Loucy (cell line): ENCODE measurements at regions not wholly inside any gene's neighbourhood (a gene's known extent, or its start where the extent isn't known, plus 50 kb on each side); places are given as distances from the start of the nearest gene placed in this dataset.

Experiments used
- H2AFZ ChIP-seq: fragments of 200-600 bp; sonication (generic); 2 replicates; pipeline ENCODE4 v1.6.0; 2016; ENCODE audit warnings: antibody characterized with exemption, mild to moderate bottlenecking, low read length, moderate library complexity
- H3F3A ChIP-seq: fragments of 200-600 bp; 2 replicates; pipeline ENCODE4 v1.6.0; 2016; ENCODE audit warnings: antibody characterized with exemption, low read depth, mild to moderate bottlenecking
- H3K27me3 ChIP-seq: fragments of 200-600 bp; sonication (generic); 2 replicates; pipeline ENCODE4 v1.6.1; 2014; ENCODE audit warnings: low read length, mild to moderate bottlenecking; ENCODE audit not compliant: insufficient read depth, poor library complexity, severe bottlenecking
- H3K36me3 ChIP-seq: fragments of 200-600 bp; sonication (generic); 2 replicates; pipeline ENCODE4 v1.6.1; 2016; ENCODE audit warnings: low read length; ENCODE audit not compliant: insufficient read depth
- H3K4me1 ChIP-seq: fragments of 200-600 bp; sonication (generic); 2 replicates; pipeline ENCODE4 v1.5.1; 2014; ENCODE audit warnings: low read length, mild to moderate bottlenecking; ENCODE audit not compliant: insufficient read depth, poor library complexity, severe bottlenecking
- H3K4me2 ChIP-seq: fragments of 200-600 bp; sonication (generic); 2 replicates; pipeline ENCODE4 v1.6.0; 2014; ENCODE audit warnings: antibody characterized with exemption, low read length, low read depth, mild to moderate bottlenecking; ENCODE audit not compliant: poor library complexity, severe bottlenecking
- H3K4me3 ChIP-seq: fragments of 200-600 bp; sonication (generic); 2 replicates; pipeline ENCODE4 v1.5.1; 2014; ENCODE audit warnings: low read length, mild to moderate bottlenecking, mixed read lengths; ENCODE audit not compliant: poor library complexity, severe bottlenecking
- H3K79me2 ChIP-seq: fragments of 200-600 bp; sonication (generic); 2 replicates; pipeline ENCODE4 v1.6.1; 2014; ENCODE audit warnings: low read length; ENCODE audit not compliant: insufficient read depth
- H3K9ac ChIP-seq: fragments of 200-600 bp; sonication (generic); 2 replicates; pipeline ENCODE4 v1.6.0; 2014; ENCODE audit warnings: mild to moderate bottlenecking, low read depth, low read length, moderate library complexity; ENCODE audit not compliant: poor library complexity, severe bottlenecking
- H3K9me2 ChIP-seq: fragments of 200-600 bp; sonication (generic); replicated peaks from 2 replicates; pipeline ENCODE4 v1.6.1; 2016; ENCODE audit warnings: low read depth, low read length, mixed read lengths
- H3K9me3 ChIP-seq: fragments of 200-600 bp; sonication (generic); 2 replicates; pipeline ENCODE4 v1.6.1; 2014; ENCODE audit warnings: mild to moderate bottlenecking, antibody characterized with exemption, low read length, low read depth; ENCODE audit not compliant: insufficient read depth
- H4K20me1 ChIP-seq: fragments of 200-600 bp; sonication (generic); 2 replicates; pipeline ENCODE4 v1.6.0; 2014; ENCODE audit warnings: antibody characterized with exemption, low read length, mild to moderate bottlenecking; ENCODE audit not compliant: insufficient read depth, poor library complexity, severe bottlenecking
- CTCF ChIP-seq: fragments of 200-600 bp; sonication (generic); conservative IDR thresholded peaks from 2 replicates; pipeline ENCODE4 v1.5.1; 2014; ENCODE audit warnings: mild to moderate bottlenecking, antibody characterized with exemption, low read length
- EZH2phosphoT487 ChIP-seq: fragments of 200-600 bp; IDR thresholded peaks from 2 replicates; pipeline ENCODE4 v1.6.1; 2018; ENCODE audit warnings: antibody characterized with exemption, mild to moderate bottlenecking, moderate library complexity, borderline replicate concordance

DNA sequence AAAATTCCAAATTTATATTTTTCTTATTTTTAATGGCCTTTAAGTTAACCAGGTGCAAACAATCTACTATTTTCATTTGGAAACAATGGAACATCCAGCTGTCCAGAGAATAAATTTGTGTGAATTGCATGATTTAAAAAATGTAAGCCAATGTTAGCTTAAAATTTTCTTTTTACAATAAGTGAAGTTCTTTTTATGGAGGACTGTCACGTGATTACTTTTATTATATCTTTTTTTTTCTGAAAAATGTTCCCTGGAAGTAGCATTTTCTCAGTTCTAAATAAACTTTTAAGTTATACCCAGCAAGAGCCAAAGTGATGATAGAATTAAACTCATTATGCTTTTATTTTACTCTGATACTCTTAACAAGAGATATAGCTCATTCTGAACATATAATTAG is 267.7 kb upstream of the SLC35B3 start:
- Histone ChIP-seq H3F3A (no peaks in the 10 kb centered on the region), H3K27me3 (no peaks in the 10 kb centered on the region), H3K9me3 (no peaks in the 10 kb centered on the region), H3K36me3 (no peaks in the 10 kb centered on the region), H3K9ac (no peak overlapping the region), H3K4me1 (no peaks in the 10 kb centered on the region), H4K20me1 (no peaks in the 10 kb centered on the region), H2AFZ (no peak overlapping the region), H3K9me2 (no peaks in the 10 kb centered on the region), H3K4me2 (no peak overlapping the region), H3K79me2 (no peaks in the 10 kb centered on the region), H3K4me3 (no peak overlapping the region)
- TF ChIP-seq CTCF, result no peak
- TF ChIP-seq EZH2phosphoT487, result no peak

DNA sequence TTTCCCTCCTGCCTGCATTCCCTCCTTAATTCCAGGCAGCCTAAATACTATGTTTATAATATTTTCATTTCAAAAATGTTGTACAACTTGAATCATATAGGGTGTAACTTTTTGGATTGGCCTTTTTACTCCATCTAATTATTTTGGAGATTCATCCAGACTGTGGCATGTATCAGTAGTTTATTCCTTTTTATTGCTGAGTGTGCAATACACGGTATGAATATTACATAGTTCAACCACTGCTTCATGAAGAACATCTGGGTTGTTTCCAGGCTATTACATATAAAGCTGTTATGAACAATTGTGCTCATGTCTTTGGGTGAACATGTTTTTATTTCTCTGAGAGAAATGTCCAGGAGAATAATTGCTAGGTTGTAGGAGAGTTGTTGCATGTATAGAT is 253.5 kb upstream of the SLC35B3 start:
- Histone ChIP-seq H3K4me3 (no peak overlapping the region), H3K36me3 (no peaks in the 10 kb centered on the region), H4K20me1 (no peaks in the 10 kb centered on the region), H3K9ac (no peak overlapping the region), H2AFZ (no peak overlapping the region), H3K4me1 (no peaks in the 10 kb centered on the region), H3K4me2 (no peak overlapping the region), H3K9me2 (no peaks in the 10 kb centered on the region), H3K9me3 (no peaks in the 10 kb centered on the region; the same call in 1 of the 2 replicates), H3K27me3 (no peaks in the 10 kb centered on the region), H3K79me2 (no peaks in the 10 kb centered on the region), H3F3A (no peaks in the 10 kb centered on the region)
- TF ChIP-seq CTCF (no peak), EZH2phosphoT487 (no peak)

DNA sequence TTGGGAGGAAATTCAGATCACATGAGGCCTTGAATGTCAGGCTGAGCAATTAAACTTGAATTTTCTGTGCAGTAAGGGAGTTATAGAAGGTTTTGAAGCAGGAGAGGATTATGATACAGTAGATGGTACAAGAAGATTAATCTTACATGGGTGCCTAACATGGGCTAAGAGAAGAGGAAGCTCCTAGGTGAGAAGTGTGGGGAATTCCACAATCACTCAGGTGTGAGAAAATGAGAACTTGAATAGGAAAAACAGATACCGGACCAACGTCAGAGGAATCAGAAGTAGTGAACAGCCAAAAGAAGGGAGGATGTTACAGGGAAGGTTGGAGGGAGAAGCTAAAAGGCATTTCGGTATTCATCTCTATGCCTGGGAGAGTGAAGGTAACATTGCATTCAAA is 250.7 kb upstream of the SLC35B3 start:
- Histone ChIP-seq H3F3A (no peaks in the 10 kb centered on the region), H3K9ac (no peak overlapping the region)

More for the DNA sequence above, 250.7 kb upstream of the SLC35B3 start:
- no peaks in the 10 kb centered on the region for H3K9me2 ChIP-seq
- H3K4me3 ChIP-seq, result no peak overlapping the region
- H3K27me3 ChIP-seq, result no peaks in the 10 kb centered on the region
- H3K79me2 ChIP-seq, result no peaks in the 10 kb centered on the region
- no peaks in the 10 kb centered on the region for H3K36me3 ChIP-seq
- H3K9me3 ChIP-seq, result no peaks in the 10 kb centered on the region
- no peak overlapping the region for H3K4me2 ChIP-seq
- TF ChIP-seq CTCF, result no peak
- TF ChIP-seq EZH2phosphoT487, result no peak
- H4K20me1 ChIP-seq, result no peaks in the 10 kb centered on the region
- H3K4me1 ChIP-seq, result no peaks in the 10 kb centered on the region
- H2AFZ ChIP-seq, result no peak overlapping the region
